Suprapubic skin (tissue), 4 donors: ENCODE measurements at regions not wholly inside any gene's neighbourhood (a gene's known extent, or its start where the extent isn't known, plus 50 kb on each side); places are given as distances from the start of the nearest gene placed in this dataset.

Source experiments
- EP300 ChIP-seq: sonication (generic); formaldehyde crosslinking; IDR thresholded peaks from one replicate; pipeline ENCODE4 v1.6.1; 2017; ENCODE audit warnings: antibody characterized with exemption
- POLR2A ChIP-seq, 2 donors: fragments of 450-650 bp; IDR thresholded peaks; one replicate each; pipeline ENCODE4 v1.6.1; 2017; ENCODE audit warnings: antibody characterized with exemption in 2 of 2, mild to moderate bottlenecking in 2 of 2, moderate library complexity in 2 of 2
- POLR2AphosphoS5 ChIP-seq, 3 donors: sonication (generic); formaldehyde crosslinking; IDR thresholded peaks; one replicate each; pipeline ENCODE4 v1.6.1; 2017; ENCODE audit warnings: antibody characterized with exemption in 3 of 3
- TF ChIP-seq, protein P1 (sequence below), 2 donors: fragments of 200-600 bp in 1 of 2; fragments of 450-650 bp in 1 of 2; sonication (generic) in 1 of 2; IDR thresholded peaks; one replicate each; pipeline ENCODE4 v1.5.1; 2016 to 2019; ENCODE audit warnings: antibody characterized with exemption in 2 of 2, mild to moderate bottlenecking in 1 of 2, moderate library complexity in 1 of 2

DNA sequence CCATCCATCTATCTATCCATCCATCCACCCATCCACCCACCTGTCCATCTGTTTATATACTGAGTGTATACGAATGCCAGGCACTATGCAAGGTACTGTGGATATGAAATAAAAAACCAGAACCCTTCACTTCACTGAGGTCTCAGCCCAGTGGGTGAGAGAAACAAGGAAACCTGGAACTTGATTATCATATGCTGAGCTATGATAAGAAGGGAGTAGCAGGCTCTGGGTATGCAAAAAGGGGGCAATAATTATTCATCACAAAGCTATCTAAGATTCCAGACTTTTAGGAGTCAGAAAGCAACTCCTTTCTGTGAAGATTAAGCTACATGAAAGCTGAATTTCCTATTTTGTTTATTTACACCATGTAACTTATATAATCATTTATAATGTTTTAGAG is 327.7 kb upstream of the IL12A start:
- TF ChIP-seq, protein P1, sequence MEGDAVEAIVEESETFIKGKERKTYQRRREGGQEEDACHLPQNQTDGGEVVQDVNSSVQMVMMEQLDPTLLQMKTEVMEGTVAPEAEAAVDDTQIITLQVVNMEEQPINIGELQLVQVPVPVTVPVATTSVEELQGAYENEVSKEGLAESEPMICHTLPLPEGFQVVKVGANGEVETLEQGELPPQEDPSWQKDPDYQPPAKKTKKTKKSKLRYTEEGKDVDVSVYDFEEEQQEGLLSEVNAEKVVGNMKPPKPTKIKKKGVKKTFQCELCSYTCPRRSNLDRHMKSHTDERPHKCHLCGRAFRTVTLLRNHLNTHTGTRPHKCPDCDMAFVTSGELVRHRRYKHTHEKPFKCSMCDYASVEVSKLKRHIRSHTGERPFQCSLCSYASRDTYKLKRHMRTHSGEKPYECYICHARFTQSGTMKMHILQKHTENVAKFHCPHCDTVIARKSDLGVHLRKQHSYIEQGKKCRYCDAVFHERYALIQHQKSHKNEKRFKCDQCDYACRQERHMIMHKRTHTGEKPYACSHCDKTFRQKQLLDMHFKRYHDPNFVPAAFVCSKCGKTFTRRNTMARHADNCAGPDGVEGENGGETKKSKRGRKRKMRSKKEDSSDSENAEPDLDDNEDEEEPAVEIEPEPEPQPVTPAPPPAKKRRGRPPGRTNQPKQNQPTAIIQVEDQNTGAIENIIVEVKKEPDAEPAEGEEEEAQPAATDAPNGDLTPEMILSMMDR (IDR thresholded peaks at IDR 0.05) = no peak
- TF ChIP-seq POLR2AphosphoS5 (IDR thresholded peaks at IDR 0.05) (no peak), POLR2A (IDR thresholded peaks at IDR 0.05) (no peak), EP300 (no peak)
